ENCODE measurements at regions not wholly inside any gene's neighbourhood (a gene's known extent, or its start where the extent isn't known, plus 50 kb on each side); places are given as distances from the start of the nearest gene placed in this dataset.

DNA sequence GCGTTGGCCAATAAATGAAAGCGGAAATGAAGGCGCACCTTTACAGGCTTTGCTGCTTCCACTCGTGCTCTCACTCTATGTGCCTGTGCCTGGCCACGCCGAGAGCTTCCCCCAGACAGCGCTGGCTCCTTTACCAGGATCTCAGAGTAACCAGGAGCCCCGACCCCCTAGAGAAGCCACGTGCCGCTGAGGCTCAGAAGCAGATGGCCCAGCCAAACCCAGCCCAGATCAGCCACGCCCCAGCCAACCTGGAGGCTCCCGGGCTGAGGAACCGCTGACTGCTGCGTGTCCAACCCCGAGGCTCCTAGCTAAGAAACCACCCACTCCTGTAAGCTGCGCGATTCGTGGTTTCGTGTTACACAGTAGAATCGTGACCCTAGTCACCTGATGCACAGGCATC, 199.3 kb downstream of the NCK2 start:
- no peak overlapping the region for H3K9ac ChIP-seq (ENCODE audit: control insufficient read depth, extremely low read depth, insufficient read depth, low read length)
- TF ChIP-seq, protein P1, sequence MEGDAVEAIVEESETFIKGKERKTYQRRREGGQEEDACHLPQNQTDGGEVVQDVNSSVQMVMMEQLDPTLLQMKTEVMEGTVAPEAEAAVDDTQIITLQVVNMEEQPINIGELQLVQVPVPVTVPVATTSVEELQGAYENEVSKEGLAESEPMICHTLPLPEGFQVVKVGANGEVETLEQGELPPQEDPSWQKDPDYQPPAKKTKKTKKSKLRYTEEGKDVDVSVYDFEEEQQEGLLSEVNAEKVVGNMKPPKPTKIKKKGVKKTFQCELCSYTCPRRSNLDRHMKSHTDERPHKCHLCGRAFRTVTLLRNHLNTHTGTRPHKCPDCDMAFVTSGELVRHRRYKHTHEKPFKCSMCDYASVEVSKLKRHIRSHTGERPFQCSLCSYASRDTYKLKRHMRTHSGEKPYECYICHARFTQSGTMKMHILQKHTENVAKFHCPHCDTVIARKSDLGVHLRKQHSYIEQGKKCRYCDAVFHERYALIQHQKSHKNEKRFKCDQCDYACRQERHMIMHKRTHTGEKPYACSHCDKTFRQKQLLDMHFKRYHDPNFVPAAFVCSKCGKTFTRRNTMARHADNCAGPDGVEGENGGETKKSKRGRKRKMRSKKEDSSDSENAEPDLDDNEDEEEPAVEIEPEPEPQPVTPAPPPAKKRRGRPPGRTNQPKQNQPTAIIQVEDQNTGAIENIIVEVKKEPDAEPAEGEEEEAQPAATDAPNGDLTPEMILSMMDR (optimal IDR thresholded peaks at IDR 0.05 in 1 of 3, IDR thresholded peaks at IDR 0.05 in 1 of 3, conservative IDR thresholded peaks at IDR 0.05 in 1 of 3; ENCODE audit: extremely low read depth in 1 of 3, insufficient read depth in 2 of 3, low read length in 3 of 3): no peak
- no peak for TF ChIP-seq EZH2 (IDR thresholded peaks at IDR 0.05; ENCODE audit: low read length)
- no peak overlapping the region for H3K4me2 ChIP-seq (ENCODE audit: control insufficient read depth, extremely low read depth, insufficient read depth, low read depth, low read length)
- H3K27me3 ChIP-seq (ENCODE audit: control insufficient read depth, extremely low read depth, insufficient read depth, low read length): peaks cover 6% of the 10 kb centered on the region
- no peaks in the 10 kb centered on the region for H3K9me1 ChIP-seq (ENCODE audit: control insufficient read depth, extremely low read depth, insufficient read depth, low read length)
- no peak overlapping the region for H3K4me3 ChIP-seq (ENCODE audit: control insufficient read depth in 2 of 3, extremely low read depth in 1 of 3, insufficient read depth in 2 of 3, low read depth in 1 of 3, low read length in 3 of 3)
- H4K20me1 ChIP-seq (ENCODE audit: control insufficient read depth, extremely low read depth, insufficient read depth, low read length): no peaks in the 10 kb centered on the region
- H3K27ac ChIP-seq (ENCODE audit: control insufficient read depth, insufficient read depth, low read length): no peak overlapping the region
- H3K4me1 ChIP-seq (ENCODE audit: control insufficient read depth, extremely low read depth, insufficient read depth, low read length): no peaks in the 10 kb centered on the region
- DNase-seq (ENCODE audit: low read depth, low spot score): no peak
- H3K79me2 ChIP-seq (ENCODE audit: control insufficient read depth, insufficient read depth, low read length): no peaks in the 10 kb centered on the region
- FAIRE-seq: no peak
- dilution Hi-C loops (cut with MboI; ENCODE audit: extremely low pct_ligation_motif_present, low sequenced_read_pairs): no loop called here
- H3K36me3 ChIP-seq (ENCODE audit: control insufficient read depth in 2 of 2, extremely low read depth in 1 of 2, insufficient read depth in 2 of 2, low read length in 2 of 2): no peaks in the 10 kb centered on the region
- H3K9me3 ChIP-seq (ENCODE audit: control insufficient read depth, low read depth, low read length): no peaks in the 10 kb centered on the region
- H2AFZ ChIP-seq (ENCODE audit: control insufficient read depth, low read length): no peak overlapping the region
